ENCODE measurements at regions not wholly inside any gene's neighbourhood (a gene's known extent, or its start where the extent isn't known, plus 50 kb on each side); places are given as distances from the start of the nearest gene placed in this dataset.

GRCh38 chrX:20668550-20668949, 401.8 kb upstream of the RPS6KA3 start:
- Histone ChIP-seq H2AFZ (no peak overlapping the region), H3K9me3 (ENCODE audit: insufficient read depth, low read depth) (no peaks in the 10 kb centered on the region), H3K4me2 (no peak overlapping the region), H3K9me2 (ENCODE audit: insufficient read depth) (no peaks in the 10 kb centered on the region), H3K27ac (no peak overlapping the region), H3K79me2 (ENCODE audit: low read depth) (no peaks in the 10 kb centered on the region), H4K20me1 (ENCODE audit: insufficient read depth) (no peaks in the 10 kb centered on the region), H3K36me3 (ENCODE audit: low read depth) (no peaks in the 10 kb centered on the region), H3K4me3 (no peak overlapping the region), H3K4me1 (replicated peaks; ENCODE audit: insufficient read depth) (no peaks in the 10 kb centered on the region), H3K27me3 (ENCODE audit: insufficient read depth, low read depth) (no peaks in the 10 kb centered on the region), H3F3A (ENCODE audit: insufficient read depth, low read depth) (no peaks in the 10 kb centered on the region)
- TF ChIP-seq EZH2 (IDR thresholded peaks at IDR 0.05; ENCODE audit: low read depth) (no peak), CTCF (conservative IDR thresholded peaks at IDR 0.05) (no peak)
- no peak for DNase-seq
- intact Hi-C loops (cut with micrococcal nuclease; ENCODE audit: unreplicated experiment), result no loop called here
- BruUV-seq (replicated peaks), result no TSS peak
- ChIA-PET POLR2A (ENCODE audit: unreplicated experiment) (no interaction called here), CTCF (no interaction called here)

GRCh38 chrX:20666331-20666730, 399.6 kb upstream of the RPS6KA3 start:
- TF ChIP-seq EZH2 (IDR thresholded peaks at IDR 0.05; ENCODE audit: low read depth) (no peak), CTCF (conservative IDR thresholded peaks at IDR 0.05) (no peak)
- no peak for DNase-seq
- BruUV-seq (replicated peaks), result no TSS peak
- Histone ChIP-seq H3K9me2 (ENCODE audit: insufficient read depth) (no peaks in the 10 kb centered on the region), H3K4me2 (no peak overlapping the region), H3K36me3 (ENCODE audit: low read depth) (no peaks in the 10 kb centered on the region), H2AFZ (no peak overlapping the region), H3K4me3 (no peak overlapping the region), H3F3A (ENCODE audit: insufficient read depth, low read depth) (no peaks in the 10 kb centered on the region), H3K27me3 (ENCODE audit: insufficient read depth, low read depth) (no peaks in the 10 kb centered on the region), H3K4me1 (replicated peaks; ENCODE audit: insufficient read depth) (no peaks in the 10 kb centered on the region), H3K27ac (no peak overlapping the region), H4K20me1 (ENCODE audit: insufficient read depth) (no peaks in the 10 kb centered on the region), H3K79me2 (ENCODE audit: low read depth) (no peaks in the 10 kb centered on the region), H3K9me3 (ENCODE audit: insufficient read depth, low read depth) (no peaks in the 10 kb centered on the region)
- CTCF ChIA-PET, result no interaction called here
- POLR2A ChIA-PET (ENCODE audit: unreplicated experiment), result no interaction called here
- intact Hi-C loops (cut with micrococcal nuclease; ENCODE audit: unreplicated experiment), result no loop called here

GRCh38 chrX:20665481-20665880, 398.8 kb upstream of the RPS6KA3 start:
- H3K79me2 ChIP-seq (ENCODE audit: low read depth), result no peaks in the 10 kb centered on the region
- H3K36me3 ChIP-seq (ENCODE audit: low read depth), result no peaks in the 10 kb centered on the region
- H3K4me3 ChIP-seq, result no peak overlapping the region
- no peaks in the 10 kb centered on the region for H3K27me3 ChIP-seq (ENCODE audit: insufficient read depth, low read depth)
- H4K20me1 ChIP-seq (ENCODE audit: insufficient read depth), result no peaks in the 10 kb centered on the region
- BruUV-seq (replicated peaks), result no TSS peak
- ChIA-PET CTCF (no interaction called here), POLR2A (ENCODE audit: unreplicated experiment) (no interaction called here)
- no peaks in the 10 kb centered on the region for H3K9me2 ChIP-seq (ENCODE audit: insufficient read depth)
- no peak overlapping the region for H3K27ac ChIP-seq
- DNase-seq, result no peak
- TF ChIP-seq CTCF (conservative IDR thresholded peaks at IDR 0.05) (no peak), EZH2 (IDR thresholded peaks at IDR 0.05; ENCODE audit: low read depth) (no peak)
- H3K4me2 ChIP-seq, result no peak overlapping the region
- no peaks in the 10 kb centered on the region for H3F3A ChIP-seq (ENCODE audit: insufficient read depth, low read depth)
- intact Hi-C loops (cut with micrococcal nuclease; ENCODE audit: unreplicated experiment), result no loop called here
- H3K4me1 ChIP-seq (replicated peaks; ENCODE audit: insufficient read depth), result no peaks in the 10 kb centered on the region
- H3K9me3 ChIP-seq (ENCODE audit: insufficient read depth, low read depth), result no peaks in the 10 kb centered on the region
- H2AFZ ChIP-seq, result no peak overlapping the region

Data from PC-9 (cell line).